B cell (primary cell): ENCODE measurements at regions not wholly inside any gene's neighbourhood (a gene's known extent, or its start where the extent isn't known, plus 50 kb on each side); places are given as distances from the start of the nearest gene placed in this dataset.

Experiments
- EZH2 ChIP-seq: IDR thresholded peaks from 2 replicates; pipeline ENCODE4 v1.6.1; 2012; ENCODE audit warnings: borderline replicate concordance, low read depth, mild to moderate bottlenecking, moderate library complexity, low read length; ENCODE audit not compliant: insufficient read depth, poor library complexity, severe bottlenecking
- TF ChIP-seq, protein P1 (sequence below): fragments of 200-600 bp; IDR thresholded peaks from one replicate; pipeline ENCODE4 v1.8.0; 2022; ENCODE audit warnings: antibody characterized with exemption, mild to moderate bottlenecking

DNA sequence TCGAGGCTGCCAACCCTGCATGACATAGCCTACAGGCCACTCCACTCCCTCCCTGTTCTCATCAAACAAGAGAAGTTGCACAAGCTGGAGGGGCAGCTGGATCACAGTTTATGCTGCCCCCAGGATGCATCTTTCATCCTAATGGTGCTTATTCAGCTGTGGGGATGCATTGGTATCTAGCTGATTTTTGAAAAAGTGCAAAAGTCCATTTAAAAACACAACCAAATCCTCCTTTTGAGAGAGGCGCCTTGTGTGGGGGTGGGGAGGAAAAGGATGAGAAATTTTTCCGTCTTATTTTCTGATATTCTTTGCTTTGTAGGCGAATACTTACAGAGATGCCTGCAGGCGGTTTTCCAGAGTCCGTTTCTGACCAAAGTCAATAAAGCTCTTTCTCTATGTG lies 276.4 kb upstream of the BOD1L1 start:
- TF ChIP-seq, protein P1, sequence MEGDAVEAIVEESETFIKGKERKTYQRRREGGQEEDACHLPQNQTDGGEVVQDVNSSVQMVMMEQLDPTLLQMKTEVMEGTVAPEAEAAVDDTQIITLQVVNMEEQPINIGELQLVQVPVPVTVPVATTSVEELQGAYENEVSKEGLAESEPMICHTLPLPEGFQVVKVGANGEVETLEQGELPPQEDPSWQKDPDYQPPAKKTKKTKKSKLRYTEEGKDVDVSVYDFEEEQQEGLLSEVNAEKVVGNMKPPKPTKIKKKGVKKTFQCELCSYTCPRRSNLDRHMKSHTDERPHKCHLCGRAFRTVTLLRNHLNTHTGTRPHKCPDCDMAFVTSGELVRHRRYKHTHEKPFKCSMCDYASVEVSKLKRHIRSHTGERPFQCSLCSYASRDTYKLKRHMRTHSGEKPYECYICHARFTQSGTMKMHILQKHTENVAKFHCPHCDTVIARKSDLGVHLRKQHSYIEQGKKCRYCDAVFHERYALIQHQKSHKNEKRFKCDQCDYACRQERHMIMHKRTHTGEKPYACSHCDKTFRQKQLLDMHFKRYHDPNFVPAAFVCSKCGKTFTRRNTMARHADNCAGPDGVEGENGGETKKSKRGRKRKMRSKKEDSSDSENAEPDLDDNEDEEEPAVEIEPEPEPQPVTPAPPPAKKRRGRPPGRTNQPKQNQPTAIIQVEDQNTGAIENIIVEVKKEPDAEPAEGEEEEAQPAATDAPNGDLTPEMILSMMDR, result no peak
- no peak for TF ChIP-seq EZH2
